ENCODE measurements at regions not wholly inside any gene's neighbourhood (a gene's known extent, or its start where the extent isn't known, plus 50 kb on each side); places are given as distances from the start of the nearest gene placed in this dataset.

GRCh38 chr7:25858525-25859411 is 293.2 kb upstream of the NFE2L3 start:
- intact Hi-C loops (cut with DNase I, micrococcal nuclease): loop anchor here in 1 of 2 donors (5.0 to 10.0 kb wide), 2 partner anchors 604 to 1309 kb away; partner anchors contain the start of gene HOXA9

GRCh38 chr7:25859412-25860274 is 292.4 kb upstream of the NFE2L3 start:
- Histone ChIP-seq H3K4me1 (ENCODE audit: low read depth) (peaks cover 24% of the 10 kb centered on the region), H3K9me3 (no peaks in the 10 kb centered on the region), H3K4me3 (no peak overlapping the region), H3K36me3 (ENCODE audit: low read depth) (no peaks in the 10 kb centered on the region)
- TF ChIP-seq CTCF (IDR thresholded peaks at IDR 0.05): no peak
- DNase-seq (no peak), ATAC-seq (no peak)
- intact Hi-C loops (cut with DNase I, micrococcal nuclease): loop anchor here (5.0 to 10.0 kb wide), 3 partner anchors 605 to 1308 kb away; partner anchors contain the start of gene HOXA9 (in 2 of the 2)

More at GRCh38 chr7:25858525-25859411, 293.2 kb upstream of the NFE2L3 start:
- H3K36me3 ChIP-seq (ENCODE audit: low read depth): no peaks in the 10 kb centered on the region
- no peak overlapping the region for H3K4me3 ChIP-seq
- ATAC-seq (no peak), DNase-seq (peak; percentile 51 to 68 (median 64))
- H3K4me1 ChIP-seq (ENCODE audit: low read depth): peaks cover 27% of the 10 kb centered on the region
- H3K9me3 ChIP-seq: no peaks in the 10 kb centered on the region
- TF ChIP-seq CTCF (IDR thresholded peaks at IDR 0.05): no peak

- DNase-seq (peak in 1 of 3 donors; percentile 47), ATAC-seq (no peak)
- Histone ChIP-seq H3K9me3 (no peaks in the 10 kb centered on the region), H3K4me1 (ENCODE audit: low read depth) (peaks cover 22% of the 10 kb centered on the region), H3K4me3 (no peak overlapping the region), H3K36me3 (ENCODE audit: low read depth) (no peaks in the 10 kb centered on the region)
- intact Hi-C loops (cut with DNase I, micrococcal nuclease): loop anchor here in 1 of 2 donors (10.0 kb wide), 1 partner anchor 1304 kb away; the partner anchor contains the start of gene HOXA9
- TF ChIP-seq CTCF (IDR thresholded peaks at IDR 0.05): no peak
Observed at GRCh38 chr7:25860275-25861163, 291.5 kb upstream of the NFE2L3 start.

- H3K9me3 ChIP-seq: no peaks in the 10 kb centered on the region
- H3K4me3 ChIP-seq: no peak overlapping the region
- H3K4me1 ChIP-seq (ENCODE audit: low read depth): peaks cover 22% of the 10 kb centered on the region
- H3K36me3 ChIP-seq (ENCODE audit: low read depth): no peaks in the 10 kb centered on the region
- intact Hi-C loops (cut with DNase I, micrococcal nuclease): loop anchor here in 1 of 2 donors (10.0 kb wide), 1 partner anchor 1304 kb away; the partner anchor contains the start of gene HOXA9
- TF ChIP-seq CTCF (IDR thresholded peaks at IDR 0.05): no peak
- no peak for ATAC-seq
- DNase-seq: no peak
Observed at GRCh38 chr7:25861164-25861496, 290.9 kb upstream of the NFE2L3 start.
